SW 1271 (cell line): ENCODE measurements at regions not wholly inside any gene's neighbourhood (a gene's known extent, or its start where the extent isn't known, plus 50 kb on each side); places are given as distances from the start of the nearest gene placed in this dataset.

ENCODE experiments used
- DNase-seq, 2 experiments: peaks; one replicate each; lab custom pipeline; 2025; lab: John Stamatoyannopoulos, UW

GRCh38 chr9:13648068-13648467, 368.6 kb upstream of the MPDZ start:
- no peak for DNase-seq

GRCh38 chr9:13646500-13647021, 367.1 kb upstream of the MPDZ start:
- DNase-seq, result no peak

- DNase-seq, result no peak
These were observed 366.1 kb upstream of the MPDZ start for GRCh38 chr9:13645557-13645956.

GRCh38 chr9:13644675-13645074, 365.2 kb upstream of the MPDZ start:
- no peak for DNase-seq

- no peak for DNase-seq
These were observed 363.2 kb upstream of the MPDZ start for GRCh38 chr9:13642646-13643045.

- DNase-seq, result no peak
These were observed 349.6 kb upstream of the MPDZ start for GRCh38 chr9:13629067-13629466.

GRCh38 chr9:13628526-13628925, 349.0 kb upstream of the MPDZ start:
- DNase-seq, result no peak

- no peak for DNase-seq
These were observed 348.0 kb upstream of the MPDZ start for GRCh38 chr9:13627502-13627901.

GRCh38 chr9:13627071-13627470, 347.6 kb upstream of the MPDZ start:
- no peak for DNase-seq

- DNase-seq, result no peak
These were observed 347.1 kb upstream of the MPDZ start for GRCh38 chr9:13626601-13627000.

- DNase-seq, result no peak
These were observed 342.5 kb upstream of the MPDZ start for GRCh38 chr9:13621872-13622564.

- no peak for DNase-seq
These were observed 337.1 kb upstream of the MPDZ start for GRCh38 chr9:13616491-13617035.

GRCh38 chr9:13615660-13616490, 336.4 kb upstream of the MPDZ start:
- no peak for DNase-seq

- DNase-seq, result no peak
These were observed 334.6 kb upstream of the MPDZ start for GRCh38 chr9:13614060-13614459.

GRCh38 chr9:13613296-13613695, 333.8 kb upstream of the MPDZ start:
- no peak for DNase-seq

- DNase-seq, result no peak
These were observed 329.0 kb upstream of the MPDZ start for GRCh38 chr9:13608451-13608850.

GRCh38 chr9:13607481-13608441, 328.3 kb upstream of the MPDZ start:
- no peak for DNase-seq

GRCh38 chr9:13606586-13606985, 327.1 kb upstream of the MPDZ start:
- no peak for DNase-seq

GRCh38 chr9:13603921-13604320, 324.4 kb upstream of the MPDZ start:
- DNase-seq, result no peak

GRCh38 chr9:13598738-13599137, 319.2 kb upstream of the MPDZ start:
- DNase-seq, result no peak

GRCh38 chr9:13597427-13597826, 317.9 kb upstream of the MPDZ start:
- no peak for DNase-seq

GRCh38 chr9:13597004-13597403, 317.5 kb upstream of the MPDZ start:
- DNase-seq, result no peak
